ENCODE measurements at regions not wholly inside any gene's neighbourhood (a gene's known extent, or its start where the extent isn't known, plus 50 kb on each side); places are given as distances from the start of the nearest gene placed in this dataset.

- H3K27me3 ChIP-seq (ENCODE audit: control insufficient read depth, insufficient read depth, low read length, poor library complexity, severe bottlenecking) = peaks cover 5% of the 10 kb centered on the region
- 89% methylated on average over 4 of the region's 4 CpGs; no CpG with 5 or more reads in 1 of the 2 experiments for WGBS, 2 experiments (ENCODE audit: insufficient coverage in 1 of 2, insufficient read length in 1 of 2)
- no peak for DNase-seq
- H3K4me3 ChIP-seq (ENCODE audit: low read length) = no peak overlapping the region
- Mint-ChIP-seq H3K4me3 (no peak overlapping the region), H3K27ac (no peak overlapping the region), H3K9me3 (peaks cover 7% of the 10 kb centered on the region), H3K36me3 (ENCODE audit: low read depth) (no peaks in the 10 kb centered on the region), H3K4me1 (no peaks in the 10 kb centered on the region), H3K27me3 (ENCODE audit: insufficient read depth) (peaks cover 10% of the 10 kb centered on the region)
- peaks cover 6% of the 10 kb centered on the region for H3K9me3 ChIP-seq (ENCODE audit: control insufficient read depth, low read length)
- no peak for TF ChIP-seq CTCF (conservative IDR thresholded peaks at IDR 0.05)
- no peaks in the 10 kb centered on the region for H3K36me3 ChIP-seq (ENCODE audit: control insufficient read depth, insufficient read depth, low read length)
- no peak overlapping the region for H3K9ac ChIP-seq (ENCODE audit: extremely low read depth, low read length, poor library complexity, severe bottlenecking)
- H3K4me1 ChIP-seq (ENCODE audit: control insufficient read depth, insufficient read depth, low read length) = no peaks in the 10 kb centered on the region
- no peak overlapping the region for H3K27ac ChIP-seq (ENCODE audit: low read depth, low read length)
These were observed 656.1 kb downstream of the INHBA start for GRCh38 chr7:41046776-41047175.

GRCh38 chr7:41046221-41046761, 656.6 kb downstream of the INHBA start:
- Mint-ChIP-seq H3K36me3 (ENCODE audit: low read depth) (no peaks in the 10 kb centered on the region), H3K27me3 (ENCODE audit: insufficient read depth) (peaks cover 7% of the 10 kb centered on the region), H3K27ac (no peak overlapping the region), H3K4me1 (no peaks in the 10 kb centered on the region), H3K9me3 (peaks cover 7% of the 10 kb centered on the region), H3K4me3 (no peak overlapping the region)
- Histone ChIP-seq H3K4me3 (ENCODE audit: low read length) (no peak overlapping the region), H3K27ac (ENCODE audit: low read depth, low read length) (no peak overlapping the region), H3K4me1 (ENCODE audit: control insufficient read depth, insufficient read depth, low read length) (no peaks in the 10 kb centered on the region), H3K9ac (ENCODE audit: extremely low read depth, low read length, poor library complexity, severe bottlenecking) (no peak overlapping the region), H3K27me3 (ENCODE audit: control insufficient read depth, insufficient read depth, low read length, poor library complexity, severe bottlenecking) (no peaks in the 10 kb centered on the region), H3K9me3 (ENCODE audit: control insufficient read depth, low read length) (peaks cover 6% of the 10 kb centered on the region), H3K36me3 (ENCODE audit: control insufficient read depth, insufficient read depth, low read length) (no peaks in the 10 kb centered on the region)
- DNase-seq = no peak
- WGBS, 2 experiments (ENCODE audit: insufficient coverage in 1 of 2, insufficient read length in 1 of 2) = 81% methylated on average over 7 of the region's 7 CpGs; no CpG with 5 or more reads in 1 of the 2 experiments
- no peak for TF ChIP-seq CTCF (conservative IDR thresholded peaks at IDR 0.05)

GRCh38 chr7:41045556-41046123, 657.2 kb downstream of the INHBA start:
- Histone ChIP-seq H3K27ac (ENCODE audit: low read depth, low read length) (no peak overlapping the region), H3K27me3 (ENCODE audit: control insufficient read depth, insufficient read depth, low read length, poor library complexity, severe bottlenecking) (no peaks in the 10 kb centered on the region), H3K9ac (ENCODE audit: extremely low read depth, low read length, poor library complexity, severe bottlenecking) (no peak overlapping the region), H3K36me3 (ENCODE audit: control insufficient read depth, insufficient read depth, low read length) (no peaks in the 10 kb centered on the region), H3K4me3 (ENCODE audit: low read length) (no peak overlapping the region), H3K9me3 (ENCODE audit: control insufficient read depth, low read length) (peaks cover 6% of the 10 kb centered on the region), H3K4me1 (ENCODE audit: control insufficient read depth, insufficient read depth, low read length) (no peaks in the 10 kb centered on the region)
- 100% methylated on average over 3 of the region's 3 CpGs; no CpG with 5 or more reads in 1 of the 2 experiments for WGBS, 2 experiments (ENCODE audit: insufficient coverage in 1 of 2, insufficient read length in 1 of 2)
- H3K4me3 Mint-ChIP-seq = no peak overlapping the region
- no peak overlapping the region for H3K27ac Mint-ChIP-seq
- peak; percentile 75 for TF ChIP-seq CTCF (conservative IDR thresholded peaks at IDR 0.05)
- no peaks in the 10 kb centered on the region for H3K4me1 Mint-ChIP-seq
- peaks cover 7% of the 10 kb centered on the region for H3K9me3 Mint-ChIP-seq
- DNase-seq = peak; percentile 63
- peaks cover 7% of the 10 kb centered on the region for H3K27me3 Mint-ChIP-seq (ENCODE audit: insufficient read depth)
- no peaks in the 10 kb centered on the region for H3K36me3 Mint-ChIP-seq (ENCODE audit: low read depth)
